ENCODE measurements at regions not wholly inside any gene's neighbourhood (a gene's known extent, or its start where the extent isn't known, plus 50 kb on each side); places are given as distances from the start of the nearest gene placed in this dataset.

DNA sequence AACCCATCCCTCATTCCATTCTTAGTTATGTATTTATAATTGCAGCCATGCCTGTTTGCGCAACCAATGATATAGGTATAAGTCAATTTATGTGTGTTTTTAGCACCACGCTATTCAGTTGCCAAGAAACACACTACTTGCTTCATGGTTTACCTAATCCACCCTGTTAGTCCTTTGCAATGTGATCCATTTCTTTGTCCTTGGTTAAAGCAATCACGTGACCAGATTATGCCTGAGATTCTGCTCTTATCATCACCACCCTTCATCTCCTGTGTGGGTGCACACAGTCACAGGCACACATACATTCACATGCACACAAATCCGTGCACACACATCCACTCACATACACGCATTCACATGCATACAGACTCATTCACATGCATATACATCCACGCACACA is 52.3 kb upstream of the KCNA5 start:
- no peak for TF ChIP-seq ZBTB7A (IDR thresholded peaks at IDR 0.05; ENCODE audit: low read depth)
- TF ChIP-seq USF1 (IDR thresholded peaks at IDR 0.05) = peak; percentile 27; the same call in 1 of the 2 replicates

DNA sequence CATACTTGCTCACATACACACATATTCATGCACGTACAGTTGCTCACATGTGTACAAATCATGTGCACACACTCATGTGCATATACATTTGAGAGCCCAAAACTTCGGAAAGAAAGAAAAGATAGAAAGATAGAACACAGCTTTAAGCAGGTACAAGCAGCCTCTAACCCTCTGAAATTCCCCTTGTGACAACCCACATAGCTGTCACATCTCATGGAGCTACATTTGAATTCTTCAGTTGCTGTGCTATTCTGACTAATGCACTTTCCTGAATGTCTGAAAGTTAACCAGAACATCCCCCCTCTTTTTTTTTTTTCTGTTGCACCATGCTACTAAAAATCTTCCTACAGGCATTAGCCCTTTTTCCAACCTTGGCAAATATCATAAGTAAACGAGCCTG is 51.9 kb upstream of the KCNA5 start:
- TF ChIP-seq MAX (IDR thresholded peaks at IDR 0.05) (no peak), FOXM1 (IDR thresholded peaks at IDR 0.05; ENCODE audit: borderline replicate concordance, low read depth) (no peak), YY1 (IDR thresholded peaks at IDR 0.05; ENCODE audit: low read depth) (no peak), EP300 (IDR thresholded peaks at IDR 0.05; ENCODE audit: borderline replicate concordance) (no peak), REST (IDR thresholded peaks at IDR 0.05; ENCODE audit: low read depth) (no peak), CREB1 (IDR thresholded peaks at IDR 0.05; ENCODE audit: low read depth) (no peak), TCF12 (IDR thresholded peaks at IDR 0.05; ENCODE audit: low read depth) (no peak)

GRCh38 chr12:4992871-4993270 is 50.8 kb upstream of the KCNA5 start:
- TF ChIP-seq EGR1 (IDR thresholded peaks at IDR 0.05) = no peak
- no peak for TF ChIP-seq FOXM1 (IDR thresholded peaks at IDR 0.05; ENCODE audit: borderline replicate concordance, low read depth)
- no peak for TF ChIP-seq TAF1 (IDR thresholded peaks at IDR 0.05; ENCODE audit: low read depth)
- no peak for TF ChIP-seq CREB1 (IDR thresholded peaks at IDR 0.05; ENCODE audit: low read depth)
- no peak for TF ChIP-seq YY1 (IDR thresholded peaks at IDR 0.05; ENCODE audit: low read depth)
- no peak for TF ChIP-seq MAX (IDR thresholded peaks at IDR 0.05)
- no peak for TF ChIP-seq TEAD4 (IDR thresholded peaks at IDR 0.05)
- no peak for TF ChIP-seq REST (IDR thresholded peaks at IDR 0.05; ENCODE audit: low read depth)
- TF ChIP-seq RAD21 (IDR thresholded peaks at IDR 0.05; ENCODE audit: low read depth) = no peak
- no peak for TF ChIP-seq ZBTB7A (IDR thresholded peaks at IDR 0.05; ENCODE audit: low read depth)
- no peak for TF ChIP-seq TCF12 (IDR thresholded peaks at IDR 0.05; ENCODE audit: low read depth)
- TF ChIP-seq CEBPB (IDR thresholded peaks at IDR 0.05) = no peak
- no peak for TF ChIP-seq USF1 (IDR thresholded peaks at IDR 0.05)
- TF ChIP-seq EP300 (IDR thresholded peaks at IDR 0.05; ENCODE audit: borderline replicate concordance) = no peak
- TF ChIP-seq NFIC (IDR thresholded peaks at IDR 0.05) = no peak
